Right lobe of liver (tissue), 6 donors: ENCODE measurements at regions not wholly inside any gene's neighbourhood (a gene's known extent, or its start where the extent isn't known, plus 50 kb on each side); places are given as distances from the start of the nearest gene placed in this dataset.

Experiments used
- ATAC-seq, 4 donors: fragments of 200-7000 bp; cut with Tn5 transposase; one replicate each; pipeline ENCODE4 v1.9.1; 2020; ENCODE audit warnings: mild to moderate bottlenecking in 4 of 4, moderate library complexity in 4 of 4
- DNase-seq, 3 donors: peaks; one replicate each; pipeline ENCODE4 v3.0.0-alpha.2; 2020
- H3K27ac ChIP-seq, 3 donors: fragments of 200-600 bp; one replicate each; pipeline ENCODE4 v1.8.0; 2022
- H3K27me3 ChIP-seq, 2 donors: fragments of 200-600 bp; one replicate each; pipeline ENCODE4 v1.8.0; 2022
- H3K36me3 ChIP-seq, 4 donors: fragments of 200-600 bp; sonication (generic) in 1 of 4; one replicate each; pipeline versions ENCODE4 v1.5.1 to v1.8.0; 2017 to 2022; ENCODE audit warnings: control low read depth in 1 of 4
- H3K4me1 ChIP-seq, 4 donors: fragments of 200-600 bp; sonication (generic) in 1 of 4; one replicate each; pipeline versions ENCODE4 v1.5.1 to v1.8.0; 2017 to 2022; ENCODE audit warnings: control low read depth in 1 of 4
- H3K4me3 ChIP-seq, 3 donors: fragments of 200-600 bp; one replicate each; pipeline ENCODE4 v1.8.0; 2022
- H3K9me3 ChIP-seq, 4 donors: fragments of 200-600 bp; sonication (generic) in 1 of 4; one replicate each; pipeline versions ENCODE4 v1.5.1 to v1.8.0; 2017 to 2022; ENCODE audit warnings: control low read depth in 1 of 4
- CTCF ChIP-seq, 4 donors: fragments of 200-600 bp in 3 of 4; fragments of 450-650 bp in 1 of 4; IDR thresholded peaks; one replicate each; pipeline versions ENCODE4 v1.5.1 to v1.8.0; 2016 to 2022; ENCODE audit warnings: antibody characterized with exemption in 4 of 4, mild to moderate bottlenecking in 2 of 4
- POLR2A ChIP-seq: fragments of 450-650 bp; IDR thresholded peaks from one replicate; pipeline ENCODE4 v1.6.1; 2017; ENCODE audit warnings: antibody characterized with exemption, mild to moderate bottlenecking
- WGBS: methylation state at CpG from one replicate; pipeline ENCODE4 v1.1.6; 2018; ENCODE audit warnings: low coverage, low lambda C conversion rate; ENCODE audit not compliant: insufficient coverage; ENCODE audit errors: missing lambda C conversion rate; 5-methylcytosine and 5-hydroxymethylcytosine counted together
- intact Hi-C, 2 donors: fragments of 100-400 bp; cut with DNase I; formaldehyde crosslinking; loops; one replicate each; pipeline versions ENCODE4 v1.11.2 to v1.14.1; 2022
- donor health status: DM: no; HTN: yes; CAD: no.
- donor health status: DM: no; HTN: no; CAD: no.
- donor health status: DM: no; HTN: no; CAD: no.
- donor health status: DM: no; HTN: yes; CAD: no.
- donor health status: DM: no; HTN: yes; CAD: no.

GRCh38 chr13:76622315-76623040 lies 263.7 kb downstream of the KCTD12 start:
- WGBS, result 67% methylated on average over 1 of the region's 1 CpG
- TF ChIP-seq POLR2A, result no peak
- no peak for TF ChIP-seq CTCF (IDR thresholded peaks at IDR 0.05)
- Histone ChIP-seq H3K27ac (no peak overlapping the region), H3K4me3 (no peak overlapping the region), H3K9me3 (no peaks in the 10 kb centered on the region), H3K27me3 (no peaks in the 10 kb centered on the region), H3K36me3 (no peaks in the 10 kb centered on the region), H3K4me1 (no peaks in the 10 kb centered on the region)
- ATAC-seq (no peak), DNase-seq (no peak)
- intact Hi-C loops, result no loop called here

- Histone ChIP-seq H3K27ac (no peak overlapping the region), H3K4me1 (no peaks in the 10 kb centered on the region), H3K27me3 (no peaks in the 10 kb centered on the region), H3K4me3 (no peak overlapping the region), H3K9me3 (no peaks in the 10 kb centered on the region), H3K36me3 (no peaks in the 10 kb centered on the region)
- intact Hi-C loops, result no loop called here
- no peak for DNase-seq
- ATAC-seq, result no peak
- TF ChIP-seq POLR2A, result no peak
- no peak for TF ChIP-seq CTCF (IDR thresholded peaks at IDR 0.05)
Observed at GRCh38 chr13:76621705-76622104, 264.5 kb downstream of the KCTD12 start.

- WGBS, result 50% methylated on average over 5 of the region's 5 CpGs
- intact Hi-C loops, result no loop called here
- Histone ChIP-seq H3K9me3 (no peaks in the 10 kb centered on the region), H3K27ac (no peak overlapping the region), H3K36me3 (no peaks in the 10 kb centered on the region), H3K27me3 (no peaks in the 10 kb centered on the region), H3K4me3 (no peak overlapping the region), H3K4me1 (no peaks in the 10 kb centered on the region)
- TF ChIP-seq POLR2A, result no peak
- TF ChIP-seq CTCF (IDR thresholded peaks at IDR 0.05), result no peak
- ATAC-seq, result no peak
- DNase-seq, result no peak
Observed at GRCh38 chr13:76620036-76620435, 266.2 kb downstream of the KCTD12 start.

- no peaks in the 10 kb centered on the region for H3K9me3 ChIP-seq
- no peaks in the 10 kb centered on the region for H3K27me3 ChIP-seq
- ATAC-seq (no peak), DNase-seq (no peak)
- H3K36me3 ChIP-seq, result no peaks in the 10 kb centered on the region
- H3K4me1 ChIP-seq, result no peaks in the 10 kb centered on the region
- intact Hi-C loops, result no loop called here
- TF ChIP-seq POLR2A (no peak), CTCF (IDR thresholded peaks at IDR 0.05) (no peak)
- H3K27ac ChIP-seq, result no peak overlapping the region
- no peak overlapping the region for H3K4me3 ChIP-seq
Observed at GRCh38 chr13:76619631-76620030, 266.6 kb downstream of the KCTD12 start.
